K562 (cell line): ENCODE measurements at regions not wholly inside any gene's neighbourhood (a gene's known extent, or its start where the extent isn't known, plus 50 kb on each side); places are given as distances from the start of the nearest gene placed in this dataset.

Experiments
- ARID1B ChIP-seq: fragments of 450-650 bp; IDR thresholded peaks from 2 replicates; pipeline ENCODE4 v1.6.1; 2016; ENCODE audit warnings: antibody characterized with exemption, mild to moderate bottlenecking, inconsistent platforms
- CEBPB ChIP-seq: fragments of 450-650 bp; IDR thresholded peaks from 2 replicates; pipeline ENCODE4 v1.6.1; 2016; ENCODE audit warnings: missing genetic modification characterization, missing compliant biosample characterization
- DPF2 ChIP-seq: fragments of 450-650 bp; IDR thresholded peaks from 2 replicates; pipeline ENCODE4 v1.6.1; 2016
- EGR1 ChIP-seq: fragments of 450-650 bp; conservative IDR thresholded peaks from 2 replicates; pipeline ENCODE4 v1.6.1; 2017; ENCODE audit warnings: mild to moderate bottlenecking
- ETV6 ChIP-seq, 3 experiments: fragments of 150-350 bp in 1 of 3; sonication (generic) in 1 of 3; formaldehyde crosslinking in 1 of 3; IDR thresholded peaks; 2 replicates each; pipeline versions ENCODE4 v1.6.1 to v1.8.0; 2014 to 2022; ENCODE audit warnings: borderline replicate concordance in 2 of 3, low read depth in 2 of 3, antibody characterized with exemption in 1 of 3, low read length in 1 of 3, mild to moderate bottlenecking in 1 of 3, missing genetic modification reagents in 1 of 3
- ILF3 ChIP-seq: fragments of 450-650 bp; IDR thresholded peaks from 2 replicates; pipeline ENCODE4 v1.6.1; 2018; ENCODE audit warnings: antibody characterized with exemption, mild to moderate bottlenecking, moderate library complexity, borderline replicate concordance
- MAZ ChIP-seq, 2 experiments: fragments of 450-650 bp in 1 of 2; sonication (generic) in 1 of 2; formaldehyde crosslinking; IDR thresholded peaks in 1 of 2; conservative IDR thresholded peaks in 1 of 2; 2 replicates each; pipeline versions ENCODE4 v1.4.0 to v1.5.0; 2020; ENCODE audit warnings: mild to moderate bottlenecking in 1 of 2, missing genetic modification reagents in 1 of 2
- PPARD ChIP-seq: fragments of 250-450 bp; sonication (Bioruptor Pico); IDR thresholded peaks from 2 replicates; pipeline ENCODE4 v1.8.0; 2022; ENCODE audit warnings: inconsistent platforms, mild to moderate bottlenecking, moderate library complexity
- SIN3B ChIP-seq: fragments of 450-650 bp; IDR thresholded peaks from 2 replicates; pipeline ENCODE4 v1.6.1; 2017; ENCODE audit warnings: low read depth, mild to moderate bottlenecking, moderate library complexity
- ZBTB8A ChIP-seq: fragments of 450-650 bp; IDR thresholded peaks from 2 replicates; pipeline ENCODE4 v1.6.1; 2018; ENCODE audit warnings: mild to moderate bottlenecking, moderate library complexity; ENCODE audit not compliant: partially characterized antibody
- ZNF431 ChIP-seq: sonication (generic); formaldehyde crosslinking; IDR thresholded peaks from 2 replicates; pipeline ENCODE4 v1.8.0; 2022; ENCODE audit warnings: mild to moderate bottlenecking, missing genetic modification reagents
- TF ChIP-seq, protein P1 (sequence below): fragments of 450-650 bp; IDR thresholded peaks from 2 replicates; pipeline ENCODE4 v1.6.1; 2017; ENCODE audit warnings: antibody characterized with exemption, mild to moderate bottlenecking
- TF ChIP-seq, protein P2 (sequence below): sonication (generic); formaldehyde crosslinking; IDR thresholded peaks from 2 replicates; pipeline ENCODE4 v1.8.0; 2022; ENCODE audit warnings: mild to moderate bottlenecking, missing genetic modification reagents
- TF ChIP-seq, protein P3 (sequence below), 3 experiments: IDR thresholded peaks in 2 of 3; conservative IDR thresholded peaks in 1 of 3; 2 replicates each; pipeline ENCODE4 v1.5.1; 2011 to 2012; ENCODE audit warnings: low read length in 3 of 3, mild to moderate bottlenecking in 3 of 3, control low read depth in 2 of 3, improper control_type of control experiment in 1 of 3, inconsistent platforms in 1 of 3, low read depth in 1 of 3, mixed read lengths in 1 of 3, moderate library complexity in 1 of 3; ENCODE audit not compliant: insufficient read depth in 2 of 3

DNA sequence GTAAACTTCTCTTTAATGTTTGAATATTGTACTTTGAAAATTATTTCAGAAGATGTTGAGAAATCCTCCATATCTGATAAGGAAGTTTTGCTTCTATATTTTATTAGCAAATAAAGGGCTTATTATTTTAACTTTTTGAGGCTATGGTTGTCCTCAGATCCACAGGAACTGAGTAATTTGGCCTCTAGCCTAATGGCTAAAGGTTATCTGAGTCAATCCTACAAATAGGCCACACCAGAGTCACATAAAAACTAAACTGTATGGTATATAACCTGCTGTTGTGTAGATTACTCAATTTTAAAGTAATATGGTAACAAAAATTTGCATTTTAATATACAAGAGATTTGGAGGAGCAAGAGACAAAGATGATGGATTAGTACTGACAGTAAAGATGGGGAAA, 549.2 kb upstream of the GRAMD2B start:
- TF ChIP-seq ILF3 = no peak
- no peak for TF ChIP-seq ARID1B
- no peak for TF ChIP-seq PPARD (CRISPR knock-in tag)
- TF ChIP-seq MAZ (CRISPR knock-in tag; conservative IDR thresholded peaks at IDR 0.05 in 1 of 2, IDR thresholded peaks at IDR 0.05 in 1 of 2) = no peak
- TF ChIP-seq DPF2 = no peak
- no peak for TF ChIP-seq SIN3B
- TF ChIP-seq, protein P1, sequence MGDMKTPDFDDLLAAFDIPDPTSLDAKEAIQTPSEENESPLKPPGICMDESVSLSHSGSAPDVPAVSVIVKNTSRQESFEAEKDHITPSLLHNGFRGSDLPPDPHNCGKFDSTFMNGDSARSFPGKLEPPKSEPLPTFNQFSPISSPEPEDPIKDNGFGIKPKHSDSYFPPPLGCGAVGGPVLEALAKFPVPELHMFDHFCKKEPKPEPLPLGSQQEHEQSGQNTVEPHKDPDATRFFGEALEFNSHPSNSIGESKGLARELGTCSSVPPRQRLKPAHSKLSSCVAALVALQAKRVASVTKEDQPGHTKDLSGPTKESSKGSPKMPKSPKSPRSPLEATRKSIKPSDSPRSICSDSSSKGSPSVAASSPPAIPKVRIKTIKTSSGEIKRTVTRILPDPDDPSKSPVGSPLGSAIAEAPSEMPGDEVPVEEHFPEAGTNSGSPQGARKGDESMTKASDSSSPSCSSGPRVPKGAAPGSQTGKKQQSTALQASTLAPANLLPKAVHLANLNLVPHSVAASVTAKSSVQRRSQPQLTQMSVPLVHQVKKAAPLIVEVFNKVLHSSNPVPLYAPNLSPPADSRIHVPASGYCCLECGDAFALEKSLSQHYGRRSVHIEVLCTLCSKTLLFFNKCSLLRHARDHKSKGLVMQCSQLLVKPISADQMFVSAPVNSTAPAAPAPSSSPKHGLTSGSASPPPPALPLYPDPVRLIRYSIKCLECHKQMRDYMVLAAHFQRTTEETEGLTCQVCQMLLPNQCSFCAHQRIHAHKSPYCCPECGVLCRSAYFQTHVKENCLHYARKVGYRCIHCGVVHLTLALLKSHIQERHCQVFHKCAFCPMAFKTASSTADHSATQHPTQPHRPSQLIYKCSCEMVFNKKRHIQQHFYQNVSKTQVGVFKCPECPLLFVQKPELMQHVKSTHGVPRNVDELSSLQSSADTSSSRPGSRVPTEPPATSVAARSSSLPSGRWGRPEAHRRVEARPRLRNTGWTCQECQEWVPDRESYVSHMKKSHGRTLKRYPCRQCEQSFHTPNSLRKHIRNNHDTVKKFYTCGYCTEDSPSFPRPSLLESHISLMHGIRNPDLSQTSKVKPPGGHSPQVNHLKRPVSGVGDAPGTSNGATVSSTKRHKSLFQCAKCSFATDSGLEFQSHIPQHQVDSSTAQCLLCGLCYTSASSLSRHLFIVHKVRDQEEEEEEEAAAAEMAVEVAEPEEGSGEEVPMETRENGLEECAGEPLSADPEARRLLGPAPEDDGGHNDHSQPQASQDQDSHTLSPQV = no peak
- TF ChIP-seq, protein P2, sequence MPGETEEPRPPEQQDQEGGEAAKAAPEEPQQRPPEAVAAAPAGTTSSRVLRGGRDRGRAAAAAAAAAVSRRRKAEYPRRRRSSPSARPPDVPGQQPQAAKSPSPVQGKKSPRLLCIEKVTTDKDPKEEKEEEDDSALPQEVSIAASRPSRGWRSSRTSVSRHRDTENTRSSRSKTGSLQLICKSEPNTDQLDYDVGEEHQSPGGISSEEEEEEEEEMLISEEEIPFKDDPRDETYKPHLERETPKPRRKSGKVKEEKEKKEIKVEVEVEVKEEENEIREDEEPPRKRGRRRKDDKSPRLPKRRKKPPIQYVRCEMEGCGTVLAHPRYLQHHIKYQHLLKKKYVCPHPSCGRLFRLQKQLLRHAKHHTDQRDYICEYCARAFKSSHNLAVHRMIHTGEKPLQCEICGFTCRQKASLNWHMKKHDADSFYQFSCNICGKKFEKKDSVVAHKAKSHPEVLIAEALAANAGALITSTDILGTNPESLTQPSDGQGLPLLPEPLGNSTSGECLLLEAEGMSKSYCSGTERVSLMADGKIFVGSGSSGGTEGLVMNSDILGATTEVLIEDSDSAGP (CRISPR knock-in tag) = no peak
- TF ChIP-seq CEBPB (tag) = no peak
- no peak for TF ChIP-seq ETV6 (IDR thresholded peaks at IDR 0.05; ENCODE audit: borderline replicate concordance in 1 of 2, low read depth in 2 of 2, low read length in 1 of 2)
- TF ChIP-seq ETV6 (CRISPR knock-in tag; IDR thresholded peaks at IDR 0.05; ENCODE audit: borderline replicate concordance) = no peak
- no peak for TF ChIP-seq ZNF431 (CRISPR knock-in tag)
- no peak for TF ChIP-seq EGR1
- TF ChIP-seq, protein P3, sequence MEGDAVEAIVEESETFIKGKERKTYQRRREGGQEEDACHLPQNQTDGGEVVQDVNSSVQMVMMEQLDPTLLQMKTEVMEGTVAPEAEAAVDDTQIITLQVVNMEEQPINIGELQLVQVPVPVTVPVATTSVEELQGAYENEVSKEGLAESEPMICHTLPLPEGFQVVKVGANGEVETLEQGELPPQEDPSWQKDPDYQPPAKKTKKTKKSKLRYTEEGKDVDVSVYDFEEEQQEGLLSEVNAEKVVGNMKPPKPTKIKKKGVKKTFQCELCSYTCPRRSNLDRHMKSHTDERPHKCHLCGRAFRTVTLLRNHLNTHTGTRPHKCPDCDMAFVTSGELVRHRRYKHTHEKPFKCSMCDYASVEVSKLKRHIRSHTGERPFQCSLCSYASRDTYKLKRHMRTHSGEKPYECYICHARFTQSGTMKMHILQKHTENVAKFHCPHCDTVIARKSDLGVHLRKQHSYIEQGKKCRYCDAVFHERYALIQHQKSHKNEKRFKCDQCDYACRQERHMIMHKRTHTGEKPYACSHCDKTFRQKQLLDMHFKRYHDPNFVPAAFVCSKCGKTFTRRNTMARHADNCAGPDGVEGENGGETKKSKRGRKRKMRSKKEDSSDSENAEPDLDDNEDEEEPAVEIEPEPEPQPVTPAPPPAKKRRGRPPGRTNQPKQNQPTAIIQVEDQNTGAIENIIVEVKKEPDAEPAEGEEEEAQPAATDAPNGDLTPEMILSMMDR (IDR thresholded peaks at IDR 0.05 in 2 of 3, conservative IDR thresholded peaks at IDR 0.05 in 1 of 3; ENCODE audit: insufficient read depth in 2 of 3, low read depth in 1 of 3, low read length in 3 of 3) = no peak
- TF ChIP-seq ZBTB8A = no peak
